GM23248 (cell line): ENCODE measurements at regions not wholly inside any gene's neighbourhood (a gene's known extent, or its start where the extent isn't known, plus 50 kb on each side); places are given as distances from the start of the nearest gene placed in this dataset.

Experiments used
- EZH2 ChIP-seq: fragments of 200-600 bp; sonication (generic); IDR thresholded peaks from 2 replicates; pipeline ENCODE4 v1.6.1; 2018; ENCODE audit warnings: antibody characterized with exemption, mild to moderate bottlenecking; ENCODE audit not compliant: insufficient read depth, poor library complexity, severe bottlenecking
- EZH2phosphoT487 ChIP-seq: fragments of 200-600 bp; sonication (generic); IDR thresholded peaks from 2 replicates; pipeline ENCODE4 v1.6.1; 2018; ENCODE audit warnings: antibody characterized with exemption, moderate library complexity, mild to moderate bottlenecking, low read depth; ENCODE audit not compliant: insufficient read depth

- TF ChIP-seq EZH2 (no peak), EZH2phosphoT487 (no peak)
Observed at GRCh38 chr16:80893686-80894085, 89.3 kb upstream of the CDYL2 start.
